ENCODE measurements at regions not wholly inside any gene's neighbourhood (a gene's known extent, or its start where the extent isn't known, plus 50 kb on each side); places are given as distances from the start of the nearest gene placed in this dataset.

GRCh38 chr2:195106681-195107380 is 550.2 kb upstream of the SLC39A10 start:
- Histone ChIP-seq H3K4me2 (replicated peaks; ENCODE audit: low read depth, low read length, poor library complexity, severe bottlenecking) (no peak overlapping the region), H3K9me3 (ENCODE audit: control extremely low read depth in 1 of 3, control insufficient read depth in 2 of 3, insufficient read depth in 1 of 3, low read length in 2 of 3) (no peaks in the 10 kb centered on the region), H3K9ac (ENCODE audit: low read length) (no peak overlapping the region), H3K79me2 (ENCODE audit: control insufficient read depth, insufficient read depth, low read length) (no peaks in the 10 kb centered on the region), H3K27ac (ENCODE audit: low read length in 2 of 2) (no peak overlapping the region), H3K4me3 (ENCODE audit: control extremely low read depth in 1 of 5, extremely low read depth in 1 of 5, insufficient read depth in 1 of 5, low read depth in 2 of 5, low read length in 4 of 5) (no peak overlapping the region), H4K20me1 (ENCODE audit: control insufficient read depth, insufficient read depth, low read length, poor library complexity, severe bottlenecking) (no peaks in the 10 kb centered on the region), H3K27me3 (replicated peaks in 1 of 4; ENCODE audit: control extremely low read depth in 1 of 4, control insufficient read depth in 3 of 4, insufficient read depth in 4 of 4, low read length in 3 of 4) (no peaks in the 10 kb centered on the region), H2AFZ (ENCODE audit: insufficient read depth, low read depth, low read length, poor library complexity, severe bottlenecking) (no peak overlapping the region), H3K36me3 (replicated peaks in 1 of 2; ENCODE audit: control extremely low read depth in 1 of 2, control insufficient read depth in 1 of 2, extremely low read depth in 1 of 2, insufficient read depth in 2 of 2, low read length in 1 of 2) (no peaks in the 10 kb centered on the region), H3K4me1 (ENCODE audit: control insufficient read depth in 2 of 2, insufficient read depth in 2 of 2, low read length in 2 of 2) (no peaks in the 10 kb centered on the region)
- no peak overlapping the region for H3K4me3 Mint-ChIP-seq
- WGBS (ENCODE audit: insufficient coverage) = 100% methylated on average over 3 of the region's 6 CpGs
- intact Hi-C loops (cut with micrococcal nuclease) = no loop called here
- no peak overlapping the region for H3K27ac Mint-ChIP-seq
- no peaks in the 10 kb centered on the region for H3K4me1 Mint-ChIP-seq
- CTCF ChIA-PET = no interaction called here
- TF ChIP-seq EZH2 (IDR thresholded peaks at IDR 0.05; ENCODE audit: borderline replicate concordance, insufficient read depth, low read depth, low read length, poor library complexity, severe bottlenecking) (no peak), CTCF (IDR thresholded peaks at IDR 0.05) (no peak)
- H3K27me3 Mint-ChIP-seq = no peaks in the 10 kb centered on the region
- H3K9me3 Mint-ChIP-seq (ENCODE audit: insufficient read depth) = peaks cover 2% of the 10 kb centered on the region
- POLR2A ChIA-PET = no interaction called here
- DNase-seq (no peak), ATAC-seq (ENCODE audit: low read depth) (no peak)

DNA sequence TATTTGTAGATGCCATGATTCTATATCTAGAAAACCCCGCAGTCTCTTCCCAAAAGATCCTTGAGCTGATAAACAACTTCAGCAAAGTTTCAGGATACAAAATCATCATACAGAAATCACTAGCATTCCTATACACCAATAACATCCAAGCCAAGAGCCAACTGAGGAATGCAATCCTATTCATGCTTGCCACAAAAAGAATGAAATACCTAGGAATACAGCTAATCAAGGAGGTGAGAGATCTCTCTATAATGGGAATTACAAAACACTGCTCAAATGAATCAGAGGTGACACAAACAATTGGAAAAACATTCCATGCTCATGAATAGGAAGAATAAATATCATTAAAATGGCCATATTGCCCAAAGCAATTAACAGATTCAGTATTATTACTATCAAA is 551.4 kb upstream of the SLC39A10 start:
- TF ChIP-seq CTCF (IDR thresholded peaks at IDR 0.05) (no peak), EZH2 (IDR thresholded peaks at IDR 0.05; ENCODE audit: borderline replicate concordance, insufficient read depth, low read depth, low read length, poor library complexity, severe bottlenecking) (no peak)
- DNase-seq = no peak
- no peak for ATAC-seq (ENCODE audit: low read depth)
- POLR2A ChIA-PET = no interaction called here
- Histone ChIP-seq H3K9me3 (ENCODE audit: control extremely low read depth in 1 of 3, control insufficient read depth in 2 of 3, insufficient read depth in 1 of 3, low read length in 2 of 3) (no peaks in the 10 kb centered on the region), H3K9ac (ENCODE audit: low read length) (no peak overlapping the region), H3K4me3 (ENCODE audit: control extremely low read depth in 1 of 5, extremely low read depth in 1 of 5, insufficient read depth in 1 of 5, low read depth in 2 of 5, low read length in 4 of 5) (no peak overlapping the region), H2AFZ (ENCODE audit: insufficient read depth, low read depth, low read length, poor library complexity, severe bottlenecking) (no peak overlapping the region), H3K27me3 (replicated peaks in 1 of 4; ENCODE audit: control extremely low read depth in 1 of 4, control insufficient read depth in 3 of 4, insufficient read depth in 4 of 4, low read length in 3 of 4) (no peaks in the 10 kb centered on the region), H3K27ac (ENCODE audit: low read length in 2 of 2) (no peak overlapping the region), H3K4me2 (replicated peaks; ENCODE audit: low read depth, low read length, poor library complexity, severe bottlenecking) (no peak overlapping the region), H3K79me2 (ENCODE audit: control insufficient read depth, insufficient read depth, low read length) (no peaks in the 10 kb centered on the region), H3K4me1 (ENCODE audit: control insufficient read depth in 2 of 2, insufficient read depth in 2 of 2, low read length in 2 of 2) (no peaks in the 10 kb centered on the region), H4K20me1 (ENCODE audit: control insufficient read depth, insufficient read depth, low read length, poor library complexity, severe bottlenecking) (no peaks in the 10 kb centered on the region), H3K36me3 (replicated peaks in 1 of 2; ENCODE audit: control extremely low read depth in 1 of 2, control insufficient read depth in 1 of 2, extremely low read depth in 1 of 2, insufficient read depth in 2 of 2, low read length in 1 of 2) (no peaks in the 10 kb centered on the region)
- Mint-ChIP-seq H3K9me3 (ENCODE audit: insufficient read depth) (no peaks in the 10 kb centered on the region), H3K4me1 (no peaks in the 10 kb centered on the region), H3K27me3 (no peaks in the 10 kb centered on the region), H3K4me3 (no peak overlapping the region), H3K27ac (no peak overlapping the region)
- WGBS (ENCODE audit: insufficient coverage) = no CpG with 5 or more reads among the region's 1 CpG
- intact Hi-C loops (cut with micrococcal nuclease) = no loop called here
- CTCF ChIA-PET = no interaction called here

All from B cell (primary cell).